GM19099 (cell line): ENCODE measurements at regions not wholly inside any gene's neighbourhood (a gene's known extent, or its start where the extent isn't known, plus 50 kb on each side); places are given as distances from the start of the nearest gene placed in this dataset.

Source experiments
- POLR2A ChIP-seq: IDR thresholded peaks from 3 replicates; pipeline ENCODE4 v1.6.1; 2011; ENCODE audit warnings: low read depth; ENCODE audit not compliant: insufficient read length; ENCODE audit errors: extremely low read depth

GRCh38 chr13:82248762-82249161 lies 1633.5 kb downstream of the SLITRK1 start:
- TF ChIP-seq POLR2A, result no peak

GRCh38 chr13:82245860-82246259 lies 1636.4 kb downstream of the SLITRK1 start:
- TF ChIP-seq POLR2A, result no peak

GRCh38 chr13:82224806-82225205 lies 1657.5 kb downstream of the SLITRK1 start:
- TF ChIP-seq POLR2A, result no peak

- no peak for TF ChIP-seq POLR2A
Measured at GRCh38 chr13:82221621-82222020, 1660.7 kb downstream of the SLITRK1 start.

- TF ChIP-seq POLR2A, result no peak
Measured at GRCh38 chr13:82220641-82221040, 1661.6 kb downstream of the SLITRK1 start.

- TF ChIP-seq POLR2A, result no peak
Measured at GRCh38 chr13:82216165-82216564, 1666.1 kb downstream of the SLITRK1 start.

GRCh38 chr13:82214341-82214740 lies 1667.9 kb downstream of the SLITRK1 start:
- no peak for TF ChIP-seq POLR2A

- TF ChIP-seq POLR2A, result no peak
Measured at GRCh38 chr13:82206241-82206640, 1676.0 kb downstream of the SLITRK1 start.

GRCh38 chr13:82202398-82202797 lies 1679.9 kb downstream of the SLITRK1 start:
- no peak for TF ChIP-seq POLR2A

- no peak for TF ChIP-seq POLR2A
Measured at GRCh38 chr13:82196087-82196486, 1686.2 kb downstream of the SLITRK1 start.

- TF ChIP-seq POLR2A, result no peak
Measured at GRCh38 chr13:82187227-82187626, 1695.0 kb downstream of the SLITRK1 start.

GRCh38 chr13:82176751-82177150 lies 1705.5 kb downstream of the SLITRK1 start:
- no peak for TF ChIP-seq POLR2A

GRCh38 chr13:82165396-82166174 lies 1716.7 kb downstream of the SLITRK1 start:
- TF ChIP-seq POLR2A, result no peak

- no peak for TF ChIP-seq POLR2A
Measured at GRCh38 chr13:82147526-82147925, 1734.7 kb downstream of the SLITRK1 start.

- TF ChIP-seq POLR2A, result no peak
Measured at GRCh38 chr13:82136880-82137279, 1745.4 kb downstream of the SLITRK1 start.

- no peak for TF ChIP-seq POLR2A
Measured at GRCh38 chr13:82129281-82129680, 1753.0 kb downstream of the SLITRK1 start.

- no peak for TF ChIP-seq POLR2A
Measured at GRCh38 chr13:82118589-82118988, 1763.7 kb downstream of the SLITRK1 start.
